ENCODE measurements at regions not wholly inside any gene's neighbourhood (a gene's known extent, or its start where the extent isn't known, plus 50 kb on each side); places are given as distances from the start of the nearest gene placed in this dataset.

DNA sequence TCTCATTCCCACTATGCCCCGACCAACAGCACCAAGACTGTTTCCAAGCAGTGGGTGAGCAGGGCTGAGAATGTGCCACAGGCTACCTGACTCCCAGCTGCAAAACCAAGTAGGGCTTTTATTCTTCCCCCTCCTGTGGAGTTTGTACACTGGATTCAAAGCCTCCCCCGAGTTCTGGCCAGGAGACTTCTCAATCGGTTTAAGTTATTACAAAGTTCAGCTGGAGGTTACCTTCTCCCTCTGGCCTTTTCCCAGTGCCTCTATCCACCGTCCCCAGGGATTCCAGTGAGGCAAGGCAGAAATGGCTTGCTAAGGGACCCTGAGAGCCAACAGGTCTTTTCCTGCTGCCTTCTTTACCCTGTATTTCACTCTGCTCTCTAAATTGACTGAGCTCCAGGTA, 217.0 kb downstream of the ADGRG6 start:
- TF ChIP-seq, protein P1, sequence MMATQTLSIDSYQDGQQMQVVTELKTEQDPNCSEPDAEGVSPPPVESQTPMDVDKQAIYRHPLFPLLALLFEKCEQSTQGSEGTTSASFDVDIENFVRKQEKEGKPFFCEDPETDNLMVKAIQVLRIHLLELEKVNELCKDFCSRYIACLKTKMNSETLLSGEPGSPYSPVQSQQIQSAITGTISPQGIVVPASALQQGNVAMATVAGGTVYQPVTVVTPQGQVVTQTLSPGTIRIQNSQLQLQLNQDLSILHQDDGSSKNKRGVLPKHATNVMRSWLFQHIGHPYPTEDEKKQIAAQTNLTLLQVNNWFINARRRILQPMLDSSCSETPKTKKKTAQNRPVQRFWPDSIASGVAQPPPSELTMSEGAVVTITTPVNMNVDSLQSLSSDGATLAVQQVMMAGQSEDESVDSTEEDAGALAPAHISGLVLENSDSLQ (IDR thresholded peaks at IDR 0.05) = no peak
- TF ChIP-seq ELF4 (IDR thresholded peaks at IDR 0.05) (no peak), CTBP1 (IDR thresholded peaks at IDR 0.05; ENCODE audit: borderline replicate concordance) (no peak), ARNT (IDR thresholded peaks at IDR 0.05) (no peak), BHLHE40 (IDR thresholded peaks at IDR 0.05; ENCODE audit: borderline replicate concordance) (no peak)

Measured in HEK293T (cell line).